ENCODE measurements at regions not wholly inside any gene's neighbourhood (a gene's known extent, or its start where the extent isn't known, plus 50 kb on each side); places are given as distances from the start of the nearest gene placed in this dataset.

- H3K4me3 ChIP-seq (ENCODE audit: low read length), result no peak overlapping the region
- no peaks in the 10 kb centered on the region for H3K36me3 ChIP-seq (ENCODE audit: control insufficient read depth, low read length)
- no peaks in the 10 kb centered on the region for H4K20me1 ChIP-seq (ENCODE audit: control insufficient read depth, insufficient read depth, low read depth, low read length)
- H3K79me2 ChIP-seq (ENCODE audit: control insufficient read depth, low read length), result no peaks in the 10 kb centered on the region
- no peaks in the 10 kb centered on the region for H3K27me3 ChIP-seq (ENCODE audit: control insufficient read depth, low read length)
- no peaks in the 10 kb centered on the region for H3K9me3 ChIP-seq (ENCODE audit: control insufficient read depth, insufficient read depth, low read length)
- no peaks in the 10 kb centered on the region for H3K9me2 ChIP-seq (replicated peaks; ENCODE audit: control insufficient read depth, low read length)
- no peak overlapping the region for H3K4me2 ChIP-seq (ENCODE audit: low read length)
- no peak for TF ChIP-seq EZH2phosphoT487 (IDR thresholded peaks at IDR 0.05; ENCODE audit: borderline replicate concordance, low read length)
- no peak for TF ChIP-seq CTCF (IDR thresholded peaks at IDR 0.05; ENCODE audit: low read depth, low read length, poor library complexity, severe bottlenecking)
- no peaks in the 10 kb centered on the region for H3K4me1 ChIP-seq (ENCODE audit: control insufficient read depth, low read length)
- no peaks in the 10 kb centered on the region for H3F3A ChIP-seq (ENCODE audit: control insufficient read depth, insufficient read depth)
- no peak overlapping the region for H3K27ac ChIP-seq (ENCODE audit: low read depth, low read length)
These were observed 98.9 kb upstream of the PDZRN3 start for GRCh38 chr3:73723596-73723995.

- Histone ChIP-seq H3K79me2 (ENCODE audit: control insufficient read depth, low read length) (no peaks in the 10 kb centered on the region), H3K9me3 (ENCODE audit: control insufficient read depth, insufficient read depth, low read length) (no peaks in the 10 kb centered on the region), H3K4me3 (ENCODE audit: low read length) (no peak overlapping the region), H3F3A (ENCODE audit: control insufficient read depth, insufficient read depth) (no peaks in the 10 kb centered on the region), H3K27ac (ENCODE audit: low read depth, low read length) (no peak overlapping the region), H3K4me1 (ENCODE audit: control insufficient read depth, low read length) (no peaks in the 10 kb centered on the region), H3K9me2 (replicated peaks; ENCODE audit: control insufficient read depth, low read length) (no peaks in the 10 kb centered on the region), H3K27me3 (ENCODE audit: control insufficient read depth, low read length) (no peaks in the 10 kb centered on the region), H3K4me2 (ENCODE audit: low read length) (no peak overlapping the region), H4K20me1 (ENCODE audit: control insufficient read depth, insufficient read depth, low read depth, low read length) (no peaks in the 10 kb centered on the region), H3K36me3 (ENCODE audit: control insufficient read depth, low read length) (no peaks in the 10 kb centered on the region)
- no peak for TF ChIP-seq CTCF (IDR thresholded peaks at IDR 0.05; ENCODE audit: low read depth, low read length, poor library complexity, severe bottlenecking)
- no peak for TF ChIP-seq EZH2phosphoT487 (IDR thresholded peaks at IDR 0.05; ENCODE audit: borderline replicate concordance, low read length)
These were observed 95.1 kb upstream of the PDZRN3 start for GRCh38 chr3:73719861-73720260.

- Histone ChIP-seq H3K36me3 (ENCODE audit: control insufficient read depth, low read length) (no peaks in the 10 kb centered on the region), H3K27me3 (ENCODE audit: control insufficient read depth, low read length) (no peaks in the 10 kb centered on the region), H3K9me3 (ENCODE audit: control insufficient read depth, insufficient read depth, low read length) (no peaks in the 10 kb centered on the region), H3K4me1 (ENCODE audit: control insufficient read depth, low read length) (no peaks in the 10 kb centered on the region), H3K4me2 (ENCODE audit: low read length) (no peak overlapping the region), H3K27ac (ENCODE audit: low read depth, low read length) (no peak overlapping the region), H3F3A (ENCODE audit: control insufficient read depth, insufficient read depth) (no peaks in the 10 kb centered on the region), H4K20me1 (ENCODE audit: control insufficient read depth, insufficient read depth, low read depth, low read length) (no peaks in the 10 kb centered on the region), H3K4me3 (ENCODE audit: low read length) (no peak overlapping the region), H3K9me2 (replicated peaks; ENCODE audit: control insufficient read depth, low read length) (no peaks in the 10 kb centered on the region), H3K79me2 (ENCODE audit: control insufficient read depth, low read length) (no peaks in the 10 kb centered on the region)
- TF ChIP-seq EZH2phosphoT487 (IDR thresholded peaks at IDR 0.05; ENCODE audit: borderline replicate concordance, low read length), result no peak
- TF ChIP-seq CTCF (IDR thresholded peaks at IDR 0.05; ENCODE audit: low read depth, low read length, poor library complexity, severe bottlenecking), result no peak
These were observed 94.7 kb upstream of the PDZRN3 start for GRCh38 chr3:73719413-73719851.
